ENCODE measurements at regions not wholly inside any gene's neighbourhood (a gene's known extent, or its start where the extent isn't known, plus 50 kb on each side); places are given as distances from the start of the nearest gene placed in this dataset.

GRCh38 chr4:165757451-165757850 lies 115.6 kb upstream of the TLL1 start:
- H3K27me3 ChIP-seq (ENCODE audit: insufficient read depth, low read depth, low read length) = no peaks in the 10 kb centered on the region
- H4K20me1 ChIP-seq (ENCODE audit: insufficient read depth) = no peaks in the 10 kb centered on the region
- H2AFZ ChIP-seq (ENCODE audit: low read depth, low read length) = no peak overlapping the region
- no peak overlapping the region for H3K27ac ChIP-seq (ENCODE audit: low read length)
- no peaks in the 10 kb centered on the region for H3K36me3 ChIP-seq (ENCODE audit: insufficient read depth, low read length)
- no peaks in the 10 kb centered on the region for H3K9me2 ChIP-seq (ENCODE audit: insufficient read depth, low read length)
- H3K9ac ChIP-seq (ENCODE audit: low read length) = no peak overlapping the region
- H3K79me2 ChIP-seq (replicated peaks; ENCODE audit: insufficient read depth, low read length) = no peaks in the 10 kb centered on the region
- no peaks in the 10 kb centered on the region for H3K9me3 ChIP-seq (ENCODE audit: low read length)
- H3K4me2 ChIP-seq (ENCODE audit: low read length) = no peak overlapping the region
- H3F3A ChIP-seq (ENCODE audit: insufficient read depth, low read length, poor library complexity, severe bottlenecking) = no peaks in the 10 kb centered on the region
- no peak overlapping the region for H3K4me3 ChIP-seq (ENCODE audit: low read length)
- TF ChIP-seq POLR2AphosphoS5 (IDR thresholded peaks at IDR 0.05) = no peak
- TF ChIP-seq SMC3 (conservative IDR thresholded peaks at IDR 0.05; ENCODE audit: poor library complexity) = no peak
- no peak for TF ChIP-seq TAF1 (IDR thresholded peaks at IDR 0.05; ENCODE audit: low read depth)
- no peak for TF ChIP-seq RAD21 (conservative IDR thresholded peaks at IDR 0.05)
- TF ChIP-seq, protein P1, sequence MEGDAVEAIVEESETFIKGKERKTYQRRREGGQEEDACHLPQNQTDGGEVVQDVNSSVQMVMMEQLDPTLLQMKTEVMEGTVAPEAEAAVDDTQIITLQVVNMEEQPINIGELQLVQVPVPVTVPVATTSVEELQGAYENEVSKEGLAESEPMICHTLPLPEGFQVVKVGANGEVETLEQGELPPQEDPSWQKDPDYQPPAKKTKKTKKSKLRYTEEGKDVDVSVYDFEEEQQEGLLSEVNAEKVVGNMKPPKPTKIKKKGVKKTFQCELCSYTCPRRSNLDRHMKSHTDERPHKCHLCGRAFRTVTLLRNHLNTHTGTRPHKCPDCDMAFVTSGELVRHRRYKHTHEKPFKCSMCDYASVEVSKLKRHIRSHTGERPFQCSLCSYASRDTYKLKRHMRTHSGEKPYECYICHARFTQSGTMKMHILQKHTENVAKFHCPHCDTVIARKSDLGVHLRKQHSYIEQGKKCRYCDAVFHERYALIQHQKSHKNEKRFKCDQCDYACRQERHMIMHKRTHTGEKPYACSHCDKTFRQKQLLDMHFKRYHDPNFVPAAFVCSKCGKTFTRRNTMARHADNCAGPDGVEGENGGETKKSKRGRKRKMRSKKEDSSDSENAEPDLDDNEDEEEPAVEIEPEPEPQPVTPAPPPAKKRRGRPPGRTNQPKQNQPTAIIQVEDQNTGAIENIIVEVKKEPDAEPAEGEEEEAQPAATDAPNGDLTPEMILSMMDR (IDR thresholded peaks at IDR 0.05; ENCODE audit: poor library complexity, severe bottlenecking) = no peak
- TF ChIP-seq EZH2 (IDR thresholded peaks at IDR 0.05; ENCODE audit: borderline replicate concordance, insufficient read depth, low read length, poor library complexity, severe bottlenecking) = no peak
- TF ChIP-seq MXI1 (conservative IDR thresholded peaks at IDR 0.05; ENCODE audit: poor library complexity, severe bottlenecking) = no peak
- no peak for TF ChIP-seq EP300 (conservative IDR thresholded peaks at IDR 0.05; ENCODE audit: poor library complexity, severe bottlenecking)
- TF ChIP-seq, protein P2, sequence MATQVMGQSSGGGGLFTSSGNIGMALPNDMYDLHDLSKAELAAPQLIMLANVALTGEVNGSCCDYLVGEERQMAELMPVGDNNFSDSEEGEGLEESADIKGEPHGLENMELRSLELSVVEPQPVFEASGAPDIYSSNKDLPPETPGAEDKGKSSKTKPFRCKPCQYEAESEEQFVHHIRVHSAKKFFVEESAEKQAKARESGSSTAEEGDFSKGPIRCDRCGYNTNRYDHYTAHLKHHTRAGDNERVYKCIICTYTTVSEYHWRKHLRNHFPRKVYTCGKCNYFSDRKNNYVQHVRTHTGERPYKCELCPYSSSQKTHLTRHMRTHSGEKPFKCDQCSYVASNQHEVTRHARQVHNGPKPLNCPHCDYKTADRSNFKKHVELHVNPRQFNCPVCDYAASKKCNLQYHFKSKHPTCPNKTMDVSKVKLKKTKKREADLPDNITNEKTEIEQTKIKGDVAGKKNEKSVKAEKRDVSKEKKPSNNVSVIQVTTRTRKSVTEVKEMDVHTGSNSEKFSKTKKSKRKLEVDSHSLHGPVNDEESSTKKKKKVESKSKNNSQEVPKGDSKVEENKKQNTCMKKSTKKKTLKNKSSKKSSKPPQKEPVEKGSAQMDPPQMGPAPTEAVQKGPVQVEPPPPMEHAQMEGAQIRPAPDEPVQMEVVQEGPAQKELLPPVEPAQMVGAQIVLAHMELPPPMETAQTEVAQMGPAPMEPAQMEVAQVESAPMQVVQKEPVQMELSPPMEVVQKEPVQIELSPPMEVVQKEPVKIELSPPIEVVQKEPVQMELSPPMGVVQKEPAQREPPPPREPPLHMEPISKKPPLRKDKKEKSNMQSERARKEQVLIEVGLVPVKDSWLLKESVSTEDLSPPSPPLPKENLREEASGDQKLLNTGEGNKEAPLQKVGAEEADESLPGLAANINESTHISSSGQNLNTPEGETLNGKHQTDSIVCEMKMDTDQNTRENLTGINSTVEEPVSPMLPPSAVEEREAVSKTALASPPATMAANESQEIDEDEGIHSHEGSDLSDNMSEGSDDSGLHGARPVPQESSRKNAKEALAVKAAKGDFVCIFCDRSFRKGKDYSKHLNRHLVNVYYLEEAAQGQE (IDR thresholded peaks at IDR 0.05; ENCODE audit: borderline replicate concordance) = no peak

DNA sequence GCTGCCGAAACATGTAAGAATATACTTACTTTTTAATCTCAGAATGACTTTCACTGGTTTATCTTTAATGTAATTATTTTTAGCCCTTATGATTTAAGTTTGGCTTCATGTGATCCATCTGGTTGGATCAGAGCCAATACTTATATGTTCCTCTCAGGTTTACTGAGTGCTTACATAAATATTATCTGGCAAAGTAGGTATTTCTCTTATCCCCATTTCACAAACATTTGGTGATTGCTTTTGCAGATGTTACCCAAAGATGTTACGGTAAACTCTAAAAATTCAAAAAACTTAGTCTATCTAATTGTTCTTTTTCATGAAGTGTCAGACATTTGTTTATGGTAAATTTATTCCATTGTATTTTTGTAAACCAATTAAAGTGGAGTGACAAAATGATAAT lies 115.0 kb upstream of the TLL1 start:
- TF ChIP-seq EZH2 (IDR thresholded peaks at IDR 0.05; ENCODE audit: borderline replicate concordance, insufficient read depth, low read length, poor library complexity, severe bottlenecking) (no peak), POLR2AphosphoS5 (IDR thresholded peaks at IDR 0.05) (no peak), EP300 (conservative IDR thresholded peaks at IDR 0.05; ENCODE audit: poor library complexity, severe bottlenecking) (no peak), SMC3 (conservative IDR thresholded peaks at IDR 0.05; ENCODE audit: poor library complexity) (no peak), RAD21 (conservative IDR thresholded peaks at IDR 0.05) (no peak), MXI1 (conservative IDR thresholded peaks at IDR 0.05; ENCODE audit: poor library complexity, severe bottlenecking) (no peak), TAF1 (IDR thresholded peaks at IDR 0.05; ENCODE audit: low read depth) (no peak)
- TF ChIP-seq, protein P2 (IDR thresholded peaks at IDR 0.05; ENCODE audit: borderline replicate concordance) = no peak
- TF ChIP-seq, protein P1 (IDR thresholded peaks at IDR 0.05; ENCODE audit: poor library complexity, severe bottlenecking) = no peak
- no peak overlapping the region for H3K4me3 ChIP-seq (ENCODE audit: low read length)
- H3K36me3 ChIP-seq (ENCODE audit: insufficient read depth, low read length) = no peaks in the 10 kb centered on the region
- H2AFZ ChIP-seq (ENCODE audit: low read depth, low read length) = no peak overlapping the region
- no peaks in the 10 kb centered on the region for H3F3A ChIP-seq (ENCODE audit: insufficient read depth, low read length, poor library complexity, severe bottlenecking)
- no peaks in the 10 kb centered on the region for H4K20me1 ChIP-seq (ENCODE audit: insufficient read depth)
- no peak overlapping the region for H3K9ac ChIP-seq (ENCODE audit: low read length)
- no peak overlapping the region for H3K27ac ChIP-seq (ENCODE audit: low read length)
- H3K9me2 ChIP-seq (ENCODE audit: insufficient read depth, low read length) = no peaks in the 10 kb centered on the region
- H3K9me3 ChIP-seq (ENCODE audit: low read length) = no peaks in the 10 kb centered on the region
- no peak overlapping the region for H3K4me2 ChIP-seq (ENCODE audit: low read length)
- no peaks in the 10 kb centered on the region for H3K79me2 ChIP-seq (replicated peaks; ENCODE audit: insufficient read depth, low read length)
- H3K27me3 ChIP-seq (ENCODE audit: insufficient read depth, low read depth, low read length) = no peaks in the 10 kb centered on the region
